ENCODE measurements at regions not wholly inside any gene's neighbourhood (a gene's known extent, or its start where the extent isn't known, plus 50 kb on each side); places are given as distances from the start of the nearest gene placed in this dataset.

DNA sequence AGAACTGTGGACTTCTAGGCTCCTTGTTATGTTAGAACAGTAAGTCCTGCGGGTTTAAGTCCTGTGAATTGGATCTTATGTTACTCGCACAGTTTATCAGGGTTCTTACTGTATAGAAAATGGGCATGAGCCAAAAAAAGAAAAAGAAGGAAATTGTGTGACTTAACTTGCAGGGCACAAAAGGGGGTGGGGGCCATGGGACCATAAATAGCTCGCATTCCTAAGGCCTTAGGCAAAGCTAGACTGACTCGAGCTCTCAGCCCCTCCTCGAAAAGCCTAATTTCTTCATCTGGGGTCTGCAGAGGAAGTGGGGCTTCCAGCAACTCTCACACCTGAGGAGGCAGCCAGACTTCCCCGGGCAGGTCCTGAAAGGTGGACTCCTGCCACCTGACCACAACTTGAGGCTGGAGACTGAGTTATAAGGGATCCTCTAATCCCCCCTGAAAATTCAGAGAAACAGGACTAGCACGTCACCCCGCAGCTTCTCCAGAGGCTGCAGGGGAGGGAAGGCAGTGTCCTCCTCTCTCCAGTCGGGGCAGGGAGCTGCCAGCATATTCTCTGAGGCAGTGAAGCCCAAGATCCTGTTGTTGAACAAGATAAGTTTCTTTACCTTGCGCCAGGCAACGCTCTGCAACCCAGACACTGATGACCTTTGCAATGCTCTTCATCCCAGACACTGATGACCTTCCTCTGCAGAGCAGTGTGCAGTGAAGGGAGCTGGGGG lies 280.5 kb downstream of the PCNX1 start:
- DNase-seq = no peak
- H3K4me1 Mint-ChIP-seq = no peaks in the 10 kb centered on the region
- H3K27ac Mint-ChIP-seq = no peak overlapping the region
- peaks cover 0 to 3% (median 2%) of the 10 kb centered on the region in 3 donors for H3K27me3 Mint-ChIP-seq (ENCODE audit: low read depth in 3 of 3)
- H3K4me3 Mint-ChIP-seq = no peak overlapping the region
- H3K36me3 Mint-ChIP-seq = peaks cover 0 to 4% (median 0%) of the 10 kb centered on the region in 3 donors
- H3K9me3 Mint-ChIP-seq = no peaks in the 10 kb centered on the region

- peaks cover 0 to 4% (median 0%) of the 10 kb centered on the region in 3 donors for H3K36me3 Mint-ChIP-seq
- no peak overlapping the region for H3K4me3 Mint-ChIP-seq
- no peaks in the 10 kb centered on the region for H3K4me1 Mint-ChIP-seq
- DNase-seq = no peak
- H3K9me3 Mint-ChIP-seq = no peaks in the 10 kb centered on the region
- H3K27me3 Mint-ChIP-seq (ENCODE audit: low read depth in 3 of 3) = peaks cover 0 to 3% (median 1%) of the 10 kb centered on the region in 3 donors
- H3K27ac Mint-ChIP-seq = no peak overlapping the region
Observed at GRCh38 chr14:71190770-71191374, 283.6 kb downstream of the PCNX1 start.

- peaks cover 0 to 4% (median 0%) of the 10 kb centered on the region in 3 donors for H3K36me3 Mint-ChIP-seq
- H3K27ac Mint-ChIP-seq = no peak overlapping the region
- H3K9me3 Mint-ChIP-seq = no peaks in the 10 kb centered on the region
- no peak overlapping the region for H3K4me3 Mint-ChIP-seq
- no peaks in the 10 kb centered on the region for H3K4me1 Mint-ChIP-seq
- no peak for DNase-seq
- H3K27me3 Mint-ChIP-seq (ENCODE audit: low read depth in 3 of 3) = peaks cover 0 to 3% (median 1%) of the 10 kb centered on the region in 3 donors
Observed at GRCh38 chr14:71193663-71194062, 286.4 kb downstream of the PCNX1 start.

GRCh38 chr14:71194251-71194650 lies 287.0 kb downstream of the PCNX1 start:
- H3K9me3 Mint-ChIP-seq = no peaks in the 10 kb centered on the region
- H3K4me1 Mint-ChIP-seq = no peaks in the 10 kb centered on the region
- peaks cover 0 to 3% (median 1%) of the 10 kb centered on the region in 3 donors for H3K27me3 Mint-ChIP-seq (ENCODE audit: low read depth in 3 of 3)
- no peak overlapping the region for H3K4me3 Mint-ChIP-seq
- DNase-seq = no peak
- no peak overlapping the region for H3K27ac Mint-ChIP-seq
- peaks cover 0 to 4% (median 0%) of the 10 kb centered on the region in 3 donors for H3K36me3 Mint-ChIP-seq

DNA sequence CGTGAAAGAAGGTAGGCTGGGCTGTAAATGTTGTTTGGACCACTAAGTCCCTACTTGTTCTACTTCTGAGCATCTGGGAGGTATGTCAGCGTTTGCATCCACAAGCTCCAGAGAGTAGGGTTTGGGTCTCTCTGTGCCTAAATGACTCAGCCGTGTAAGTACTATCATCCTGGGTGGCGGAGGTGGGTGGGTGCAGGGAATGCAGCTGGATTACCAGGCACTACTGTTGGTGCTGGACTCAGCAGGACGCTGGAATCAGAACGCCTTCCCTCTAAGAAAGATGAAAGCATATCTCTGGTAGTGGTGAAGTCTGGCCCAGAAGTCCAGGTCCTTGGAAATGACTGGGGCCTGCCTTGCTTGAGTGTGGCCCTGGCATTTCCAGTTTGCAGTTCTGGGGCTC lies 289.7 kb downstream of the PCNX1 start:
- H3K4me1 Mint-ChIP-seq = no peaks in the 10 kb centered on the region
- no peak overlapping the region for H3K27ac Mint-ChIP-seq
- peaks cover 0 to 4% (median 0%) of the 10 kb centered on the region in 3 donors for H3K36me3 Mint-ChIP-seq
- no peaks in the 10 kb centered on the region for H3K9me3 Mint-ChIP-seq
- DNase-seq = no peak
- H3K27me3 Mint-ChIP-seq (ENCODE audit: low read depth in 3 of 3) = peaks cover 0 to 1% (median 0%) of the 10 kb centered on the region in 3 donors
- H3K4me3 Mint-ChIP-seq = no peak overlapping the region

DNA sequence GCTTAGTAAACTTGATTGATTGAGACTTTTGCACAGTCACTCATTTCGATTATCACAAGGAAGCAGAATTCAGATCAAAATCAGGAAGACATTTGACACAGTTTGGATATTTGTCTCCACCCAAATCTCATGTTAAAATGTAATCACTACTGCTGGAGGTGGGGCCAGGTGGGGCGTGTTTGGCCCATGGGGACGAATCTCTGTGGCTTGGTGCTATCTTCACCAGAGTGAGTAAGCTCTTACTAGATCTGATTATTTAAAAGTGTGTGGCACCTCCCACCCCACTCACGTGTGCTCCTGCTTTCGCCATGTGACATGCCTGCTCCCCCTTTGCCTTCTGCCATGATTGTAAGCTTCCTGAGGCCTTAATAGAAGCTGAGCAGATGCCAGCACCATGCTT lies 291.4 kb downstream of the PCNX1 start:
- Mint-ChIP-seq H3K4me1 (no peaks in the 10 kb centered on the region), H3K27me3 (ENCODE audit: low read depth in 3 of 3) (peaks cover 0 to 2% (median 1%) of the 10 kb centered on the region in 3 donors), H3K27ac (no peak overlapping the region), H3K9me3 (no peaks in the 10 kb centered on the region), H3K4me3 (no peak overlapping the region), H3K36me3 (no peaks in the 10 kb centered on the region)
- no peak for DNase-seq

DNA sequence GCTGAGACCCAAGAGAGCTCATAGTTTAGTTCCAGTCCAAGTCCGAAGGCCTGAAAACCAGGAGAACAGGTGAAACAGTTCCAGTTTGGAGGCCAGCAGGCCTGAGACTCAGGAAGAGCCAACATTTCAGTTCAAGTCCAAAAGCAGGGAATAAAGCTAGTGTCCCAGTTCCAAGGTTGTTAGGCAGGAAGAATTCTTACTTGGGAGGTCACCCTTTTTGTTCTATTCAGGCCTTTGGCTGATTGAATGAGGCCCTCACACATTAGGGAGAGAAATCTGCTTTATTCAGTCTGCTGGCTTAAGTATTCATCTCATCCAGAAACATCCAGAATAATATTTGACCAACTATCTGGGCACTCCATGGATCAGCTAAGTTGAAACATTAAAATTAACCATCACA lies 294.6 kb downstream of the PCNX1 start:
- no peak for DNase-seq
- Mint-ChIP-seq H3K27ac (no peak overlapping the region), H3K4me1 (no peaks in the 10 kb centered on the region), H3K9me3 (peaks cover 0 to 1% (median 0%) of the 10 kb centered on the region in 6 donors), H3K27me3 (ENCODE audit: low read depth in 3 of 3) (peaks cover 0 to 2% (median 0%) of the 10 kb centered on the region in 3 donors), H3K36me3 (no peaks in the 10 kb centered on the region), H3K4me3 (no peak overlapping the region)

DNA sequence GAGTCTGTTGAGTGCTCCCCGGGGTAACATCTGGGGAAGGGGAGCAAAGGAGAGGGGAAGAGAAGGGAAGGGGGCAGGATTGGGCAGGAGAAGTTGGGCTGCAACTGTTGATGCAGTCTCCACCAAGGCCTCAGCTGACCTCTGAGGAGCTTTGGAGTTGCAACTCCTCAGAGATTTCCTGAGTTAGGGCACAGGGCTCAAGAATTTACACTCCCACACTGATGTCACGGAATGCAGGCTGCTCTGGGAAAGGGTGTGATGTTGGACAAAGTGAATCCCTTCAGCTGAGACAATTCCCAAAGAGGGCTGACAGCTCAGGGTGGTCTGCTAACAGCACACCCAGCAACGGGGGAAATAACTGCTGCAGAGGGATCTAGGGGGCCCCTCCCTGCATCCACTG lies 295.6 kb downstream of the PCNX1 start:
- Mint-ChIP-seq H3K27me3 (ENCODE audit: low read depth in 3 of 3) (peaks cover 0 to 2% (median 0%) of the 10 kb centered on the region in 3 donors), H3K36me3 (no peaks in the 10 kb centered on the region), H3K27ac (no peak overlapping the region), H3K9me3 (peaks cover 0 to 1% (median 0%) of the 10 kb centered on the region in 6 donors), H3K4me3 (no peak overlapping the region), H3K4me1 (no peaks in the 10 kb centered on the region)
- no peak for DNase-seq

DNA sequence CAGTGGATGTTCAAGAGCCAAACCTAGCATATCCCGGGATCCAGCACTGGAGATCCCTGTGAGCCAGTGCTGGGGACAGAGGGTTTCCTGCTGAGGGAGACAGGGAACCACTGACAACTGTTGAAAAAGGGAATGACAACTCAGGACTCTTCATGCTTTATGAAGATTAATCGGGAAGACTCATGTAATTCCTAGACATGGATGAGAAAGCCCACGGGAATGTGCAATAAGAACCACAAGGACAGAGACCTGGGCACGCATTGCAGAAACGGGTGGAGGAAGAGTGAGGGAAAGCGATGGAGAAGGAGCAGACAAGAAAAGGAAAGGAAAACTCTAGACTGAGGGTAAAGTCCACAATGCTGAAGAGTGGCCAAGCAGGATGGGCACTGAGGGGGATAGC lies 296.0 kb downstream of the PCNX1 start:
- no peaks in the 10 kb centered on the region for H3K36me3 Mint-ChIP-seq
- no peak for DNase-seq
- peaks cover 0 to 2% (median 0%) of the 10 kb centered on the region in 3 donors for H3K27me3 Mint-ChIP-seq (ENCODE audit: low read depth in 3 of 3)
- H3K4me3 Mint-ChIP-seq = no peak overlapping the region
- H3K9me3 Mint-ChIP-seq = peaks cover 0 to 1% (median 0%) of the 10 kb centered on the region in 6 donors
- H3K27ac Mint-ChIP-seq = no peak overlapping the region
- no peaks in the 10 kb centered on the region for H3K4me1 Mint-ChIP-seq

DNA sequence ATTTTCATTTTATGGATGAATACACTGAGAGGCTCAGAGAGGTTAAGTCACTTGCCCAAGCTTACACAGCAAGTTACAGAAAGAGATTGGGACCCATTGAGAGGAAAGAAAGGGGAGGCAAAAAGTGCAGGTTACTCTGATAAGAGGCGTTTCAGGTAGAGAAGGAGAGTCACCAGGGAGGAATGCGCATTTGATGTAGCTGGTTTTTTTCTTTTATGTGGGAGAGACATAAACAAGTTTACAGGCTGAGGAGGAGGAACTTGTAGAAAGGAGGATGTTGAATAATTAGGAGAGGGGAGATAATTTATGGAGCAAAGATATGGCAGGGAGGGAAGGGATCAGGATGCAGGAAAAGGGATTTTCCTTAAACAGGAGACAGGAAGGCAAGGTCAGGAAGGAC lies 297.0 kb downstream of the PCNX1 start:
- no peak for DNase-seq
- Mint-ChIP-seq H3K9me3 (peaks cover 0 to 1% (median 0%) of the 10 kb centered on the region in 6 donors), H3K4me1 (no peaks in the 10 kb centered on the region), H3K4me3 (no peak overlapping the region), H3K27ac (no peak overlapping the region), H3K27me3 (ENCODE audit: low read depth in 3 of 3) (peaks cover 0 to 2% (median 0%) of the 10 kb centered on the region in 3 donors), H3K36me3 (no peaks in the 10 kb centered on the region)

DNA sequence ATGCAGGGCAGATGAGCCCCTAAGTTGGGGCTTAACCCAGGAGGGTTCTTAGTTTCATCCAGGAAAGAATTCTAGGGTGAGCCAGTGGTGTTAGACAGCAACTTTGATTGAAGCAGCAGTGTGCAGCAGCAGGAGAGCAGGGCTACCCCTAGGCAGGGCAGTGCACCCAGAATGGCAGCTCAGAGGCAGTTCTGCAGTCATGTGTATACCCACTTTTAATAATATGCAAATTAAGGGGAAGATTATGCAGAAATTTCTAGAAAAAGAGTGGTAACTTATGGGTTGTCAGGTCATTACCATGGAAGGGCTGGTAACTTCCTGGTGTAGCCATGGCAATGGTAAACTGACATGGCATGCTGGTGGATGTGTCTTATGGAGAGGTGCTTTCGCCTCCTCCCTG lies 297.5 kb downstream of the PCNX1 start:
- no peaks in the 10 kb centered on the region for H3K36me3 Mint-ChIP-seq
- H3K27ac Mint-ChIP-seq = no peak overlapping the region
- peaks cover 0 to 1% (median 0%) of the 10 kb centered on the region in 6 donors for H3K9me3 Mint-ChIP-seq
- no peaks in the 10 kb centered on the region for H3K4me1 Mint-ChIP-seq
- no peak overlapping the region for H3K4me3 Mint-ChIP-seq
- H3K27me3 Mint-ChIP-seq (ENCODE audit: low read depth in 3 of 3) = peaks cover 0 to 2% (median 0%) of the 10 kb centered on the region in 3 donors
- no peak for DNase-seq

DNA sequence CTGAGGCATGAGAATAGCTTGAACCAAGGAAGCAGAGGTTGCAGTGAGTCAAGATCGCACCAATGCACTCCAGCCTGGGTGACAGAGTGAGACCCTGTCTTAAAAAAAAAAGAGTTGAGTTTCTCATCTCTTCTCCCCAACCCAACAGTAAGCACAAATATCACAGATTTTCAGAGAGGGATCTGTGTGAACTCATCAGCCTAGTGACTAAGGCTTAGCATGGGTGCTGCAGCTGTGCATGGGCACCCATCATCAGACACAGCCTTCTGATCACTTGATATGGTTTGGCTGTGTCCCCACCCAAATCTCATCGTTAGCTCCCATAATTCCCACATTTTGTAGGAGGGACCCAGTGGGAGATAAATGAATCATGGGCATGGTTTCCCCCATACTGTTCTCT lies 298.9 kb downstream of the PCNX1 start:
- Mint-ChIP-seq H3K4me1 (no peaks in the 10 kb centered on the region), H3K27me3 (ENCODE audit: low read depth in 3 of 3) (peaks cover 0 to 2% (median 0%) of the 10 kb centered on the region in 3 donors), H3K4me3 (no peak overlapping the region), H3K9me3 (peaks cover 0 to 1% (median 0%) of the 10 kb centered on the region in 6 donors), H3K36me3 (no peaks in the 10 kb centered on the region), H3K27ac (no peak overlapping the region)
- no peak for DNase-seq

GRCh38 chr14:71206766-71207371 lies 299.6 kb downstream of the PCNX1 start:
- Mint-ChIP-seq H3K4me3 (no peak overlapping the region), H3K9me3 (peaks cover 0 to 1% (median 0%) of the 10 kb centered on the region in 6 donors), H3K27ac (no peak overlapping the region)

GRCh38 chr14:71208702-71209357 lies 301.6 kb downstream of the PCNX1 start:
- no peak for DNase-seq
- Mint-ChIP-seq H3K4me3 (no peak overlapping the region), H3K36me3 (no peaks in the 10 kb centered on the region), H3K4me1 (no peaks in the 10 kb centered on the region), H3K27me3 (ENCODE audit: low read depth in 3 of 3) (no peaks in the 10 kb centered on the region), H3K27ac (no peak overlapping the region), H3K9me3 (peaks cover 0 to 1% (median 0%) of the 10 kb centered on the region in 6 donors)

More at GRCh38 chr14:71206766-71207371, 299.6 kb downstream of the PCNX1 start:
- DNase-seq = no peak
- no peaks in the 10 kb centered on the region for H3K4me1 Mint-ChIP-seq
- peaks cover 0 to 2% (median 0%) of the 10 kb centered on the region in 3 donors for H3K27me3 Mint-ChIP-seq (ENCODE audit: low read depth in 3 of 3)
- no peaks in the 10 kb centered on the region for H3K36me3 Mint-ChIP-seq
